AG08396 (cell line): ENCODE measurements at regions not wholly inside any gene's neighbourhood (a gene's known extent, or its start where the extent isn't known, plus 50 kb on each side); places are given as distances from the start of the nearest gene placed in this dataset.
"Not testable (repeated sequence)": the region's sequence is repeated elsewhere in the genome, so short reads cannot be mapped to it uniquely, and the experiment has no call there.

Source experiments
- DNase-seq: peaks from one replicate; pipeline ENCODE4 v3.0.0; 2012; ENCODE audit warnings: low spot score, mixed read lengths

- DNase-seq: no peak
Observed at GRCh38 chr6:128595544-128595943, 75.1 kb upstream of the PTPRK start.

- no peak for DNase-seq
Observed at GRCh38 chr6:128586095-128586494, 65.7 kb upstream of the PTPRK start.

GRCh38 chr6:128580224-128581110 is 60.1 kb upstream of the PTPRK start:
- DNase-seq: no peak

GRCh38 chr6:128575254-128575653 is 54.9 kb upstream of the PTPRK start:
- DNase-seq: not testable (repeated sequence)

GRCh38 chr6:128574402-128574801 is 54.0 kb upstream of the PTPRK start:
- DNase-seq: no peak

- no peak for DNase-seq
Observed at GRCh38 chr6:128573036-128573435, 52.6 kb upstream of the PTPRK start.

- no peak for DNase-seq
Observed at GRCh38 chr6:128572294-128572693, 51.9 kb upstream of the PTPRK start.

GRCh38 chr6:128570680-128571063 is 50.3 kb upstream of the PTPRK start:
- no peak for DNase-seq

- DNase-seq: peak; percentile 73
Observed at GRCh38 chr6:128569732-128570679, 49.6 kb upstream of the PTPRK start.
